ENCODE measurements at regions not wholly inside any gene's neighbourhood (a gene's known extent, or its start where the extent isn't known, plus 50 kb on each side); places are given as distances from the start of the nearest gene placed in this dataset.
"Not testable (repeated sequence)": the region's sequence is repeated elsewhere in the genome, so short reads cannot be mapped to it uniquely, and the experiment has no call there.

DNA sequence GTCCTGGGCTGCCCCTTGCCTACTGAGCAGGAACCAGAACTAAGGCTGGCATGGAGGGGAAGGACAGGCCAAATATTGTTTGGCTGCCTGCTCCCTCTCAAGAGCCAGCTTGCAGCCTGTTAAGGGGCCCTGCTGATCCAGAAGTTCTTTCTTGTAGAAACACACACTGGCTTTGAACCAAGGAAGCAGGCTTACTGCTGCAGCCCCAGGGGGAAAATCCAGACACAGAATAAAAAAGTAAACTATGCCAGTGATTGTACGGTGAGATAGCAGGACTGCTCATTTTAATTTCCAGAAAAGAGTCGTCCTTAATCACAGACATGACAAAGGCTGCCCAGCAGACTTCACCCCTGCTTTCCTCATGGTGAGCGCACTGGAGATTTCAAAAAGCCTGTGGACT lies 371.6 kb downstream of the ANAPC1 start:
- TF ChIP-seq EZH2phosphoT487 (IDR thresholded peaks at IDR 0.05; ENCODE audit: insufficient read depth, low read depth); EZH2 (IDR thresholded peaks at IDR 0.05; ENCODE audit: insufficient read depth, poor library complexity, severe bottlenecking): not testable (repeated sequence)

Data from GM23248 (cell line).